Keratinocyte (primary cell): ENCODE measurements at regions not wholly inside any gene's neighbourhood (a gene's known extent, or its start where the extent isn't known, plus 50 kb on each side); places are given as distances from the start of the nearest gene placed in this dataset.

ENCODE experiments used
- DNase-seq: peaks from one replicate; pipeline ENCODE4 v3.0.0-alpha.2; 2011; ENCODE audit warnings: low read depth, missing footprints, low spot score
- FAIRE-seq: peaks from 2 replicates; lab custom pipeline; 2011; peaks lifted over from hg19 to GRCh38; lab: Jason Lieb, UNC
- H2AFZ ChIP-seq: 2 replicates; pipeline ENCODE4 v1.6.0; 2012; ENCODE audit warnings: low read length, control low read depth, inconsistent platforms; ENCODE audit not compliant: control insufficient read depth
- H3K27ac ChIP-seq: 2 replicates; pipeline ENCODE4 v1.5.1; 2011; ENCODE audit warnings: low read length; ENCODE audit not compliant: control insufficient read depth, insufficient read depth
- H3K27me3 ChIP-seq: 3 replicates; pipeline ENCODE4 v1.6.0; 2011; ENCODE audit warnings: low read length; ENCODE audit not compliant: control insufficient read depth, insufficient read depth; ENCODE audit errors: extremely low read depth
- H3K36me3 ChIP-seq, 2 experiments: 2 replicates in 1 of 2; 3 replicates in 1 of 2; pipeline ENCODE4 v1.5.1; 2011; ENCODE audit warnings: low read length in 2 of 2, mild to moderate bottlenecking in 1 of 2; ENCODE audit not compliant: control insufficient read depth in 2 of 2, insufficient read depth in 2 of 2; ENCODE audit errors: extremely low read depth in 1 of 2
- H3K4me1 ChIP-seq: 3 replicates; pipeline ENCODE4 v1.5.1; 2011; ENCODE audit warnings: low read length; ENCODE audit not compliant: control insufficient read depth, insufficient read depth; ENCODE audit errors: extremely low read depth
- H3K4me2 ChIP-seq: 3 replicates; pipeline ENCODE4 v1.6.0; 2011; ENCODE audit warnings: low read depth, low read length; ENCODE audit not compliant: control insufficient read depth, insufficient read depth; ENCODE audit errors: extremely low read depth
- H3K4me3 ChIP-seq, 3 experiments: fragments of 200-600 bp in 1 of 3; sonication (generic) in 1 of 3; 2 replicates in 2 of 3; 3 replicates in 1 of 3; pipeline ENCODE4 v1.5.1; 2011 to 2016; ENCODE audit warnings: low read length in 3 of 3, mild to moderate bottlenecking in 3 of 3, control low read depth in 2 of 3, inconsistent platforms in 1 of 3, low read depth in 1 of 3, mixed read lengths in 1 of 3, mixed run types in 1 of 3, moderate library complexity in 1 of 3; ENCODE audit not compliant: control insufficient read depth in 2 of 3, insufficient read depth in 2 of 3; ENCODE audit errors: extremely low read depth in 1 of 3
- H3K79me2 ChIP-seq: 2 replicates; pipeline ENCODE4 v1.6.0; 2012; ENCODE audit warnings: low read length; ENCODE audit not compliant: control insufficient read depth, insufficient read depth
- H3K9ac ChIP-seq: 3 replicates; pipeline ENCODE4 v1.6.0; 2011; ENCODE audit warnings: low read length; ENCODE audit not compliant: control insufficient read depth, insufficient read depth; ENCODE audit errors: extremely low read depth
- H3K9me1 ChIP-seq: 3 replicates; pipeline ENCODE4 v1.6.0; 2011; ENCODE audit warnings: low read length; ENCODE audit not compliant: control insufficient read depth, insufficient read depth; ENCODE audit errors: extremely low read depth
- H3K9me3 ChIP-seq: 2 replicates; pipeline ENCODE4 v1.5.1; 2012; ENCODE audit warnings: low read depth, low read length; ENCODE audit not compliant: control insufficient read depth
- H4K20me1 ChIP-seq: 3 replicates; pipeline ENCODE4 v1.6.0; 2011; ENCODE audit warnings: low read length; ENCODE audit not compliant: control insufficient read depth, insufficient read depth; ENCODE audit errors: extremely low read depth
- CTCF ChIP-seq, 3 experiments: IDR thresholded peaks in 1 of 3; conservative IDR thresholded peaks in 1 of 3; optimal IDR thresholded peaks in 1 of 3; 2 replicates in 2 of 3; 3 replicates in 1 of 3; pipeline versions ENCODE3 to v1.5.1; 2011; ENCODE audit warnings: low read length in 3 of 3, mild to moderate bottlenecking in 3 of 3, moderate library complexity in 2 of 3, control low read depth in 1 of 3, inconsistent platforms in 1 of 3; ENCODE audit not compliant: insufficient read depth in 2 of 3; ENCODE audit errors: extremely low read depth in 1 of 3
- EZH2 ChIP-seq: IDR thresholded peaks from one replicate; pipeline ENCODE4 v1.6.1; 2012; ENCODE audit warnings: inconsistent platforms, mild to moderate bottlenecking, low read length, moderate library complexity
- dilution Hi-C: fragments of 300-500 bp; cut with MboI; formaldehyde crosslinking; loops from one replicate; pipeline ENCODE4 v1.7.0; 2020; ENCODE audit warnings: low sequenced_read_pairs; ENCODE audit not compliant: extremely low pct_ligation_motif_present

DNA sequence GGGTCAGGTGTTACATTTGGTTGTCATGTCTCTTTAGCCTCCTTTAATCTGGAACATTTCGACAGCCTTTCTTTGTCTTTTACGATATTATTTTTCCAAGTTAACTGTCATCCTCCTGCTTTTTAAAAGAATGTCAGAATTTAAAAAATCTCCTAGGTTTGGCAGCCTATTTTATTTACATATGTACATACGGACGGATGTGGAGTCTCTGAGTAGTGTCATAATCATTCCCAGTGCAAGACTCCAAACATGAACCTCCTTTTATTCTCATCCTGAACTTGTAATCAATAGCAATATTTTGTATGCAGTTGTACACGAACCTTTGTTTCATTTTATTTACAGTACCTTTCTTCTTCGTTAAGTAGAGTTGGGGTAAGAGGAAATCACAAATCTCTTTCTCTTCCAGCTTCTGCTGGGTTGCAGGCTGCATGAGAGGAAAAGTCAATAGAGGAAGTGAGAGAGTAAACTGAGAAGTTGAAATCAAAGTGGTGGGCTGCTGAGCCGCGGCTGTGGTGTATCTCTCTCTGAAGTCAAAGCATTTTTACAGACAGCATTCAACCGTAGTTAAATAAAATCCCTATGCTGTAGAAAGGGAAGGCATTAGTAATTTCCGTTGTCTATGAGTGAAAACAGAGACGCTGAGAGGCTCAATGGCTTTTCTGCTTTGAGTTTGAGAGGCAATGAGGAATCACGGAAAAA, 53.9 kb upstream of the RPS6KA3 start:
- no peaks in the 10 kb centered on the region for H3K36me3 ChIP-seq
- no peaks in the 10 kb centered on the region for H3K9me1 ChIP-seq
- FAIRE-seq (no peak), DNase-seq (no peak)
- no peak overlapping the region for H3K9ac ChIP-seq
- H3K9me3 ChIP-seq: no peaks in the 10 kb centered on the region
- no peak for TF ChIP-seq EZH2
- TF ChIP-seq CTCF (optimal IDR thresholded peaks at IDR 0.05 in 1 of 3, IDR thresholded peaks at IDR 0.05 in 1 of 3, conservative IDR thresholded peaks at IDR 0.05 in 1 of 3; ENCODE audit: extremely low read depth in 1 of 3, insufficient read depth in 2 of 3, low read length in 3 of 3): no peak
- no peak overlapping the region for H3K4me2 ChIP-seq
- H3K4me3 ChIP-seq: no peak overlapping the region
- no peak overlapping the region for H2AFZ ChIP-seq
- H3K27me3 ChIP-seq: no peaks in the 10 kb centered on the region
- H4K20me1 ChIP-seq: no peaks in the 10 kb centered on the region
- H3K79me2 ChIP-seq: no peaks in the 10 kb centered on the region
- H3K4me1 ChIP-seq: no peaks in the 10 kb centered on the region
- no peak overlapping the region for H3K27ac ChIP-seq
- dilution Hi-C loops: no loop called here

- Histone ChIP-seq H3K4me1 (peaks cover 6% of the 10 kb centered on the region), H3K9me3 (no peaks in the 10 kb centered on the region), H3K27me3 (no peaks in the 10 kb centered on the region), H3K4me2 (no peak overlapping the region), H4K20me1 (no peaks in the 10 kb centered on the region), H3K9me1 (no peaks in the 10 kb centered on the region), H3K9ac (no peak overlapping the region), H3K27ac (no peak overlapping the region), H2AFZ (no peak overlapping the region), H3K36me3 (no peaks in the 10 kb centered on the region), H3K79me2 (no peaks in the 10 kb centered on the region), H3K4me3 (no peak overlapping the region)
- no peak for TF ChIP-seq CTCF (optimal IDR thresholded peaks at IDR 0.05 in 1 of 3, IDR thresholded peaks at IDR 0.05 in 1 of 3, conservative IDR thresholded peaks at IDR 0.05 in 1 of 3; ENCODE audit: extremely low read depth in 1 of 3, insufficient read depth in 2 of 3, low read length in 3 of 3)
- TF ChIP-seq EZH2: no peak
- FAIRE-seq: no peak
- DNase-seq: no peak
- dilution Hi-C loops: no loop called here
Observed at GRCh38 chrX:20319054-20319453, 52.3 kb upstream of the RPS6KA3 start.
